ENCODE measurements at regions not wholly inside any gene's neighbourhood (a gene's known extent, or its start where the extent isn't known, plus 50 kb on each side); places are given as distances from the start of the nearest gene placed in this dataset.

DNA sequence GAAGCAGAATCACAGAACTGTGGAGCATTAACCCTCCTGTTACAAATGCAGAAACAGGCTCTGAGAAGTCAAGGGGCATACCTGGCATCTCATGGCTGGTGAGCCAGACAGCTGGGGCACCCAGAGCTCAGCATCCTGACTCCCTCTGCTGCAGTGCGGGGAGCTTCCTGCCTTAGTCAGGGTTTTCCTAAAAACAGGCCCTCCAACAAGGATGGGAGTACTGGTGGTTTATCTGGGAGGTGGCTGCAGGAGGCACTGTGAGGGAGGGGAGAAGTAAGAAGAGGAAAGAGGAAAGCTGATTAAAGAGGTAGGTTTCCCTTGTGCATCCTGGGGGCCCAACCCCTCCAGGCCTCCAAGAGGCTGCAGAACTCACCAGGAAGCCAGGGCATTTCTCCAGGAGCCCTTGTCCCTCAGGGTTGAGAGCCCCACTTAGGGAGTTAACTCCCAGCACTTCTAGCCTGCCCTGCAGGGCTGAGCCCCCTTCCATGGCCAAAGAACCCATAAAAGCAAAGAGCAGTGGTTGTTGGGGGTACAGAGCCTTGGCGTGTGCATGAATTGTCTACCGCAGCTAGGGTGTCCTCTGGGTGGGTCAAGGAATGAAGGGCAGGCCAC, 261.5 kb upstream of the RPL38 start (continued):
- TF ChIP-seq, protein P1, sequence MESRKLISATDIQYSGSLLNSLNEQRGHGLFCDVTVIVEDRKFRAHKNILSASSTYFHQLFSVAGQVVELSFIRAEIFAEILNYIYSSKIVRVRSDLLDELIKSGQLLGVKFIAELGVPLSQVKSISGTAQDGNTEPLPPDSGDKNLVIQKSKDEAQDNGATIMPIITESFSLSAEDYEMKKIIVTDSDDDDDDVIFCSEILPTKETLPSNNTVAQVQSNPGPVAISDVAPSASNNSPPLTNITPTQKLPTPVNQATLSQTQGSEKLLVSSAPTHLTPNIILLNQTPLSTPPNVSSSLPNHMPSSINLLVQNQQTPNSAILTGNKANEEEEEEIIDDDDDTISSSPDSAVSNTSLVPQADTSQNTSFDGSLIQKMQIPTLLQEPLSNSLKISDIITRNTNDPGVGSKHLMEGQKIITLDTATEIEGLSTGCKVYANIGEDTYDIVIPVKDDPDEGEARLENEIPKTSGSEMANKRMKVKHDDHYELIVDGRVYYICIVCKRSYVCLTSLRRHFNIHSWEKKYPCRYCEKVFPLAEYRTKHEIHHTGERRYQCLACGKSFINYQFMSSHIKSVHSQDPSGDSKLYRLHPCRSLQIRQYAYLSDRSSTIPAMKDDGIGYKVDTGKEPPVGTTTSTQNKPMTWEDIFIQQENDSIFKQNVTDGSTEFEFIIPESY (IDR thresholded peaks at IDR 0.05; ENCODE audit: extremely low read depth, insufficient replicate concordance, low read length) = no peak
- TF ChIP-seq YY1 (IDR thresholded peaks at IDR 0.05; ENCODE audit: extremely low read depth, insufficient replicate concordance, low read depth, low read length) (no peak), ELF1 (IDR thresholded peaks at IDR 0.05; ENCODE audit: borderline replicate concordance, low read depth) (no peak), SRF (IDR thresholded peaks at IDR 0.05; ENCODE audit: low read depth) (no peak), EZH2 (IDR thresholded peaks at IDR 0.05) (no peak), ZFX (IDR thresholded peaks at IDR 0.05) (no peak), SP1 (IDR thresholded peaks at IDR 0.05; ENCODE audit: low read depth) (no peak)
- TF ChIP-seq, protein P2, sequence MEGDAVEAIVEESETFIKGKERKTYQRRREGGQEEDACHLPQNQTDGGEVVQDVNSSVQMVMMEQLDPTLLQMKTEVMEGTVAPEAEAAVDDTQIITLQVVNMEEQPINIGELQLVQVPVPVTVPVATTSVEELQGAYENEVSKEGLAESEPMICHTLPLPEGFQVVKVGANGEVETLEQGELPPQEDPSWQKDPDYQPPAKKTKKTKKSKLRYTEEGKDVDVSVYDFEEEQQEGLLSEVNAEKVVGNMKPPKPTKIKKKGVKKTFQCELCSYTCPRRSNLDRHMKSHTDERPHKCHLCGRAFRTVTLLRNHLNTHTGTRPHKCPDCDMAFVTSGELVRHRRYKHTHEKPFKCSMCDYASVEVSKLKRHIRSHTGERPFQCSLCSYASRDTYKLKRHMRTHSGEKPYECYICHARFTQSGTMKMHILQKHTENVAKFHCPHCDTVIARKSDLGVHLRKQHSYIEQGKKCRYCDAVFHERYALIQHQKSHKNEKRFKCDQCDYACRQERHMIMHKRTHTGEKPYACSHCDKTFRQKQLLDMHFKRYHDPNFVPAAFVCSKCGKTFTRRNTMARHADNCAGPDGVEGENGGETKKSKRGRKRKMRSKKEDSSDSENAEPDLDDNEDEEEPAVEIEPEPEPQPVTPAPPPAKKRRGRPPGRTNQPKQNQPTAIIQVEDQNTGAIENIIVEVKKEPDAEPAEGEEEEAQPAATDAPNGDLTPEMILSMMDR (IDR thresholded peaks at IDR 0.05 in 2 of 3, conservative IDR thresholded peaks at IDR 0.05 in 1 of 3; ENCODE audit: borderline replicate concordance in 1 of 3, insufficient read depth in 1 of 3, low read depth in 2 of 3, low read length in 2 of 3) = no peak

DNA sequence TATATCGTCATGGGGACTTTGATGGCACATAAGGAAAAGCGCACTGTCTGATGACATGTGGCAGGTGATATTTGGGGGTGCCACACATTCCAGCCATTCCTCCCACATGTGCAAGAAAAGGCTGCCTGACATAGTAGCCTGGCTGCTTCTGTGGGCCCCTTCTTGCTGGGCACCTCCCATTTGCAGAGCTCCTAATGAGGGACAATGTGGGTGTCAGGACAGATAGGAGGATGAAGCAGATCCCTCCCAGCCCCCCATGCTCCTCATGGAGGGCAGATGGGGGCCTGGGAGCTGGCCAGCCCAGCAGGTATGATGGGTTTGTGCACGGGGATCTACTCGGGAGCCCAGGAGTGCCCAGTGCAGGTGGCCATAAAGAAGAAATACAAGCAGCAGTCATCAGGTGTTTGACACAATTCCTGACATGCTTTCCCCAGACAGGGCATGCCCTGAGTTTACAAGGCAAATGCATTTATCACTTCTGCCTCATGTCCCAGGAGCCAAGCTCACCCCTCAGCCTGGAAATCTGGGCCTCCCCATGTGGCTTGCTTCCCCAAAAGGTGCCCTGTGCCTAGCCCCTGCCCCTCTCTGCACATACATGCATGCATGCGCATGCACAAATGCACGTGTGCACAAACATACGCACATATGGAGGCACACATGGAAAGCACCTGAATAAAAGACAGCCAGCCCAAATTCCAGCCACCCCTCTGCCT, 260.6 kb upstream of the RPL38 start:
- H3K9me2 ChIP-seq (ENCODE audit: insufficient read depth) = no peaks in the 10 kb centered on the region
- H3K79me2 ChIP-seq (ENCODE audit: insufficient read depth, low read length) = no peaks in the 10 kb centered on the region
- H3K9ac ChIP-seq (ENCODE audit: low read length) = no peak overlapping the region
- CTCF ChIA-PET = interaction anchor here (0.6 kb wide), 1 partner anchor 285 kb away, joined by 4 read pairs; no protein-coding TSS in a partner anchor
- no peaks in the 10 kb centered on the region for H3K9me3 ChIP-seq (ENCODE audit: control insufficient read depth in 1 of 2, insufficient read depth in 1 of 2, low read depth in 1 of 2, low read length in 2 of 2)
- H3K4me3 ChIP-seq (replicated peaks in 1 of 2; ENCODE audit: low read depth in 1 of 2, low read length in 2 of 2) = no peak overlapping the region
- no peaks in the 10 kb centered on the region for H3K4me1 ChIP-seq (ENCODE audit: control insufficient read depth in 1 of 2, insufficient read depth in 2 of 2, low read length in 2 of 2)
- no peak overlapping the region for H3K27ac ChIP-seq (ENCODE audit: low read depth, low read length)
- H4K20me1 ChIP-seq (ENCODE audit: insufficient read depth) = no peaks in the 10 kb centered on the region
- H3K27me3 ChIP-seq (ENCODE audit: insufficient read depth, low read length) = peaks cover 24% of the 10 kb centered on the region
- no peaks in the 10 kb centered on the region for H3K36me3 ChIP-seq (ENCODE audit: control insufficient read depth in 1 of 2, insufficient read depth in 2 of 2, low read length in 2 of 2)
- intact Hi-C loops (cut with micrococcal nuclease) = no loop called here
- ATAC-seq (no peak), DNase-seq (ENCODE audit: low read depth, low spot score) (no peak)
- no peak overlapping the region for H2AFZ ChIP-seq (ENCODE audit: low read depth, low read length, poor library complexity, severe bottlenecking)
- H3K4me2 ChIP-seq (ENCODE audit: low read length) = no peak overlapping the region
- no TSS peak for BruUV-seq (replicated peaks)
- POLR2A ChIA-PET = no interaction called here
- RAD21 ChIA-PET (ENCODE audit: low non-redundant PET in 1 of 2, low total read pairs in 2 of 2, uncharacterized antibody in 2 of 2, unreplicated experiment in 2 of 2) = no interaction called here
- TF ChIP-seq, protein P2 (IDR thresholded peaks at IDR 0.05 in 2 of 3, conservative IDR thresholded peaks at IDR 0.05 in 1 of 3; ENCODE audit: borderline replicate concordance in 1 of 3, insufficient read depth in 1 of 3, low read depth in 2 of 3, low read length in 2 of 3) = no peak
- no peak for TF ChIP-seq ZFX (IDR thresholded peaks at IDR 0.05)
- no peak for TF ChIP-seq SP1 (IDR thresholded peaks at IDR 0.05; ENCODE audit: low read depth)
- no peak for TF ChIP-seq POLR2A (IDR thresholded peaks at IDR 0.05; ENCODE audit: borderline replicate concordance, extremely low read depth, insufficient read depth, insufficient read length)
- no peak for TF ChIP-seq EZH2phosphoT487 (IDR thresholded peaks at IDR 0.05; ENCODE audit: borderline replicate concordance)
- no peak for TF ChIP-seq TCF7L2 (IDR thresholded peaks at IDR 0.05; ENCODE audit: borderline replicate concordance, extremely low read depth, insufficient read depth, insufficient read length)
- TF ChIP-seq YY1 (IDR thresholded peaks at IDR 0.05; ENCODE audit: extremely low read depth, insufficient replicate concordance, low read depth, low read length) = no peak
- TF ChIP-seq, protein P1 (IDR thresholded peaks at IDR 0.05; ENCODE audit: extremely low read depth, insufficient replicate concordance, low read length) = no peak
- TF ChIP-seq, protein P3, sequence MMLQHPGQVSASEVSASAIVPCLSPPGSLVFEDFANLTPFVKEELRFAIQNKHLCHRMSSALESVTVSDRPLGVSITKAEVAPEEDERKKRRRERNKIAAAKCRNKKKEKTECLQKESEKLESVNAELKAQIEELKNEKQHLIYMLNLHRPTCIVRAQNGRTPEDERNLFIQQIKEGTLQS (IDR thresholded peaks at IDR 0.05) = no peak
- TF ChIP-seq SRF (IDR thresholded peaks at IDR 0.05; ENCODE audit: low read depth) = no peak

Measured in HCT116 (cell line).